Suprapubic skin (tissue), 4 donors: ENCODE measurements at regions not wholly inside any gene's neighbourhood (a gene's known extent, or its start where the extent isn't known, plus 50 kb on each side); places are given as distances from the start of the nearest gene placed in this dataset.

Experiments
- DNase-seq, 2 donors: peaks; one replicate each; pipeline ENCODE4 v3.0.0-alpha.2; 2019; ENCODE audit warnings: low spot score in 2 of 2
- H3K27ac ChIP-seq: fragments of 200-600 bp; sonication (generic); one replicate; pipeline ENCODE4 v1.5.1; 2019
- H3K27me3 ChIP-seq: fragments of 200-600 bp; sonication (generic); one replicate; pipeline ENCODE4 v1.5.1; 2019
- H3K36me3 ChIP-seq: fragments of 200-600 bp; sonication (generic); one replicate; pipeline ENCODE4 v1.5.1; 2019
- H3K4me1 ChIP-seq: fragments of 200-600 bp; sonication (generic); one replicate; pipeline ENCODE4 v1.5.1; 2019
- H3K4me3 ChIP-seq: fragments of 200-600 bp; sonication (generic); one replicate; pipeline ENCODE4 v1.5.1; 2019; ENCODE audit warnings: mild to moderate bottlenecking
- H3K9me3 ChIP-seq: fragments of 200-600 bp; sonication (generic); one replicate; pipeline ENCODE4 v1.5.1; 2019
- CTCF ChIP-seq, 2 donors: fragments of 200-600 bp in 1 of 2; fragments of 450-650 bp in 1 of 2; sonication (generic) in 1 of 2; IDR thresholded peaks; one replicate each; pipeline ENCODE4 v1.5.1; 2016 to 2019; ENCODE audit warnings: antibody characterized with exemption in 2 of 2, mild to moderate bottlenecking in 1 of 2, moderate library complexity in 1 of 2
- EP300 ChIP-seq: sonication (generic); formaldehyde crosslinking; IDR thresholded peaks from one replicate; pipeline ENCODE4 v1.6.1; 2017; ENCODE audit warnings: antibody characterized with exemption
- POLR2A ChIP-seq, 2 donors: fragments of 450-650 bp; IDR thresholded peaks; one replicate each; pipeline ENCODE4 v1.6.1; 2017; ENCODE audit warnings: antibody characterized with exemption in 2 of 2, mild to moderate bottlenecking in 2 of 2, moderate library complexity in 2 of 2
- POLR2AphosphoS5 ChIP-seq, 3 donors: sonication (generic); formaldehyde crosslinking; IDR thresholded peaks; one replicate each; pipeline ENCODE4 v1.6.1; 2017; ENCODE audit warnings: antibody characterized with exemption in 3 of 3
- WGBS: methylation state at CpG from one replicate; pipeline ENCODE4 v1.1.5; 2018; 5-methylcytosine and 5-hydroxymethylcytosine counted together

- Histone ChIP-seq H3K27ac (no peak overlapping the region), H3K4me3 (no peak overlapping the region), H3K27me3 (no peaks in the 10 kb centered on the region), H3K9me3 (no peaks in the 10 kb centered on the region), H3K4me1 (no peaks in the 10 kb centered on the region), H3K36me3 (no peaks in the 10 kb centered on the region)
- WGBS = 58% methylated on average over 4 of the region's 4 CpGs
- no peak for DNase-seq
- TF ChIP-seq EP300 = no peak
- TF ChIP-seq POLR2A (IDR thresholded peaks at IDR 0.05) = no peak
- no peak for TF ChIP-seq POLR2AphosphoS5 (IDR thresholded peaks at IDR 0.05)
Observed at GRCh38 chr16:52022980-52023379, 524.0 kb downstream of the TOX3 start.

GRCh38 chr16:52022177-52022576, 524.8 kb downstream of the TOX3 start:
- TF ChIP-seq POLR2A (IDR thresholded peaks at IDR 0.05) (no peak), POLR2AphosphoS5 (IDR thresholded peaks at IDR 0.05) (no peak), EP300 (no peak), CTCF (IDR thresholded peaks at IDR 0.05) (no peak)
- WGBS = 72% methylated on average over 3 of the region's 3 CpGs
- Histone ChIP-seq H3K27me3 (no peaks in the 10 kb centered on the region), H3K9me3 (no peaks in the 10 kb centered on the region), H3K27ac (no peak overlapping the region), H3K4me1 (no peaks in the 10 kb centered on the region), H3K36me3 (no peaks in the 10 kb centered on the region), H3K4me3 (no peak overlapping the region)
- no peak for DNase-seq

- H3K27ac ChIP-seq = no peak overlapping the region
- no peak overlapping the region for H3K4me3 ChIP-seq
- 70% methylated on average over 2 of the region's 2 CpGs for whole genome bisulfite sequencing
- H3K36me3 ChIP-seq = no peaks in the 10 kb centered on the region
- no peaks in the 10 kb centered on the region for H3K4me1 ChIP-seq
- H3K9me3 ChIP-seq = peaks cover 9% of the 10 kb centered on the region
- no peak for DNase-seq
- TF ChIP-seq POLR2A (IDR thresholded peaks at IDR 0.05) (no peak), POLR2AphosphoS5 (IDR thresholded peaks at IDR 0.05) (no peak), EP300 (no peak), CTCF (IDR thresholded peaks at IDR 0.05) (no peak)
- H3K27me3 ChIP-seq = no peaks in the 10 kb centered on the region
Observed at GRCh38 chr16:52016387-52016786, 530.6 kb downstream of the TOX3 start.

GRCh38 chr16:52005551-52005950, 541.4 kb downstream of the TOX3 start:
- TF ChIP-seq EP300 (no peak), POLR2A (IDR thresholded peaks at IDR 0.05) (no peak), POLR2AphosphoS5 (IDR thresholded peaks at IDR 0.05) (no peak), CTCF (IDR thresholded peaks at IDR 0.05) (no peak)
- DNase-seq = no peak
- H3K4me3 ChIP-seq = no peak overlapping the region
- H3K9me3 ChIP-seq = no peaks in the 10 kb centered on the region
- no peaks in the 10 kb centered on the region for H3K27me3 ChIP-seq
- no peak overlapping the region for H3K27ac ChIP-seq
- no peaks in the 10 kb centered on the region for H3K36me3 ChIP-seq
- no peaks in the 10 kb centered on the region for H3K4me1 ChIP-seq

- Histone ChIP-seq H3K27me3 (no peaks in the 10 kb centered on the region), H3K27ac (no peak overlapping the region), H3K9me3 (no peaks in the 10 kb centered on the region), H3K4me1 (no peaks in the 10 kb centered on the region), H3K4me3 (no peak overlapping the region), H3K36me3 (no peaks in the 10 kb centered on the region)
- TF ChIP-seq POLR2AphosphoS5 (IDR thresholded peaks at IDR 0.05) (no peak), CTCF (IDR thresholded peaks at IDR 0.05) (no peak), POLR2A (IDR thresholded peaks at IDR 0.05) (no peak), EP300 (no peak)
- no peak for DNase-seq
- 91% methylated on average over 6 of the region's 6 CpGs for WGBS
Observed at GRCh38 chr16:52004343-52004742, 542.6 kb downstream of the TOX3 start.

- WGBS = 62% methylated on average over 6 of the region's 6 CpGs
- Histone ChIP-seq H3K27ac (no peak overlapping the region), H3K4me3 (no peak overlapping the region)
Observed at GRCh38 chr16:52002026-52002425, 544.9 kb downstream of the TOX3 start.

More at GRCh38 chr16:52002026-52002425, 544.9 kb downstream of the TOX3 start:
- no peaks in the 10 kb centered on the region for H3K4me1 ChIP-seq
- TF ChIP-seq CTCF (IDR thresholded peaks at IDR 0.05) = no peak
- no peak for TF ChIP-seq POLR2A (IDR thresholded peaks at IDR 0.05)
- no peak for TF ChIP-seq EP300
- no peak for TF ChIP-seq POLR2AphosphoS5 (IDR thresholded peaks at IDR 0.05)
- DNase-seq = no peak
- H3K9me3 ChIP-seq = no peaks in the 10 kb centered on the region
- H3K27me3 ChIP-seq = no peaks in the 10 kb centered on the region
- H3K36me3 ChIP-seq = no peaks in the 10 kb centered on the region
